GM10248 (cell line): ENCODE measurements at regions not wholly inside any gene's neighbourhood (a gene's known extent, or its start where the extent isn't known, plus 50 kb on each side); places are given as distances from the start of the nearest gene placed in this dataset.

Experiments
- CTCF ChIA-PET: fragments of 300-600 bp; sonication (Branson Sonifier 250); formaldehyde crosslinking; extraction: SDS; loops from one replicate; lab custom pipeline; 2021; ENCODE audit warnings: antibody characterized with exemption; lab: Yijun Ruan, JAX
- POLR2A ChIA-PET: fragments of 350-650 bp; sonication (Branson Sonifier 250); formaldehyde crosslinking; extraction: SDS; loops from one replicate; lab custom pipeline; 2020; ENCODE audit warnings: antibody characterized with exemption; lab: Yijun Ruan, JAX
- DNase-seq: peaks from one replicate; pipeline ENCODE4 v3.0.0; 2012; ENCODE audit errors: extremely low spot score
- CTCF ChIP-seq: IDR thresholded peaks from 2 replicates; pipeline ENCODE4 v1.5.1; 2012; ENCODE audit warnings: mild to moderate bottlenecking, low read depth; ENCODE audit errors: extremely low read depth, missing control alignments, control extremely low read depth

- no peak for DNase-seq
- CTCF ChIA-PET: interaction anchor here (1.0 to 1.8 kb wide), 5 partner anchors 10 to 31 kb away, joined by 3 to 7 read pairs (median 3); no protein-coding TSS in a partner anchor
- TF ChIP-seq CTCF: no peak
- POLR2A ChIA-PET: no interaction called here
These were observed 119.0 kb upstream of the MAP9 start for GRCh38 chr4:155495572-155496293.

- no peak for TF ChIP-seq CTCF
- ChIA-PET POLR2A (no interaction called here), CTCF (interaction anchor here (1.0 to 1.3 kb wide), 2 partner anchors 12 to 29 kb away, joined by 3 to 7 read pairs; no protein-coding TSS in a partner anchor)
- DNase-seq: no peak
These were observed 117.4 kb upstream of the MAP9 start for GRCh38 chr4:155494037-155494718.

- peak; percentile 37 for DNase-seq
- ChIA-PET POLR2A (no interaction called here), CTCF (interaction anchor here (1.5 kb wide), 2 partner anchors 10 to 66 kb away, joined by 3 to 4 read pairs; no protein-coding TSS in a partner anchor)
- TF ChIP-seq CTCF: no peak
These were observed 114.8 kb upstream of the MAP9 start for GRCh38 chr4:155491336-155492120.

GRCh38 chr4:155489271-155489670 lies 112.5 kb upstream of the MAP9 start:
- POLR2A ChIA-PET: no interaction called here
- CTCF ChIA-PET: interaction anchor here (1.3 to 1.5 kb wide), 2 partner anchors 23 to 38 kb away, joined by 4 read pairs; no protein-coding TSS in a partner anchor
- no peak for TF ChIP-seq CTCF
- no peak for DNase-seq

GRCh38 chr4:155488691-155489090 lies 111.9 kb upstream of the MAP9 start:
- ChIA-PET POLR2A (no interaction called here), CTCF (interaction anchor here (1.3 to 1.5 kb wide), 2 partner anchors 17 to 38 kb away, joined by 4 to 5 read pairs; no protein-coding TSS in a partner anchor)
- TF ChIP-seq CTCF: no peak
- DNase-seq: no peak

- CTCF ChIA-PET: interaction anchor here (0.8 to 1.4 kb wide), 4 partner anchors 10 to 44 kb away, joined by 3 to 4 read pairs (median 4); no protein-coding TSS in a partner anchor
- DNase-seq: no peak
- TF ChIP-seq CTCF: no peak
- POLR2A ChIA-PET: no interaction called here
These were observed 110.4 kb upstream of the MAP9 start for GRCh38 chr4:155487210-155487609.
